Activated T-cell treated with anti-CD3 and anti-CD28 coated beads, Interleukin-2, amount 50 U/mL, for 4 hours (primary cell): ENCODE measurements at regions not wholly inside any gene's neighbourhood (a gene's known extent, or its start where the extent isn't known, plus 50 kb on each side); places are given as distances from the start of the nearest gene placed in this dataset.

Source experiments
- ATAC-seq, 2 donors: fragments of 200-7000 bp; cut with Tn5 transposase; one replicate each; pipeline ENCODE4 v1.10.0; 2021
- DNase-seq: peaks from one replicate; pipeline ENCODE4 v3.0.0-alpha.2; 2020
- H3K27me3 Mint-ChIP-seq: one replicate; pipeline ENCODE4 v1.8.0; 2021; ENCODE audit warnings: low read depth, mixed read lengths
- H3K36me3 Mint-ChIP-seq: one replicate; pipeline ENCODE4 v1.8.0; 2022; ENCODE audit warnings: mixed read lengths; ENCODE audit not compliant: insufficient read depth
- H3K4me1 Mint-ChIP-seq: one replicate; pipeline ENCODE4 v1.8.0; 2021; ENCODE audit warnings: low read depth, mixed read lengths
- H3K4me3 Mint-ChIP-seq: one replicate; pipeline ENCODE4 v1.8.0; 2021; ENCODE audit warnings: mild to moderate bottlenecking, moderate library complexity, mixed read lengths
- H3K9me3 Mint-ChIP-seq: one replicate; pipeline ENCODE4 v1.8.0; 2021; ENCODE audit warnings: mixed read lengths

GRCh38 chr16:85347213-85347591 lies 234.9 kb upstream of the CIBAR2 start:
- ATAC-seq: peak in 1 of 2 donors; percentile 10
- no peaks in the 10 kb centered on the region for H3K4me1 Mint-ChIP-seq
- peaks cover 3% of the 10 kb centered on the region for H3K27me3 Mint-ChIP-seq
- H3K9me3 Mint-ChIP-seq: no peaks in the 10 kb centered on the region
- DNase-seq: no peak
- H3K36me3 Mint-ChIP-seq: no peaks in the 10 kb centered on the region
- H3K4me3 Mint-ChIP-seq: no peak overlapping the region

DNA sequence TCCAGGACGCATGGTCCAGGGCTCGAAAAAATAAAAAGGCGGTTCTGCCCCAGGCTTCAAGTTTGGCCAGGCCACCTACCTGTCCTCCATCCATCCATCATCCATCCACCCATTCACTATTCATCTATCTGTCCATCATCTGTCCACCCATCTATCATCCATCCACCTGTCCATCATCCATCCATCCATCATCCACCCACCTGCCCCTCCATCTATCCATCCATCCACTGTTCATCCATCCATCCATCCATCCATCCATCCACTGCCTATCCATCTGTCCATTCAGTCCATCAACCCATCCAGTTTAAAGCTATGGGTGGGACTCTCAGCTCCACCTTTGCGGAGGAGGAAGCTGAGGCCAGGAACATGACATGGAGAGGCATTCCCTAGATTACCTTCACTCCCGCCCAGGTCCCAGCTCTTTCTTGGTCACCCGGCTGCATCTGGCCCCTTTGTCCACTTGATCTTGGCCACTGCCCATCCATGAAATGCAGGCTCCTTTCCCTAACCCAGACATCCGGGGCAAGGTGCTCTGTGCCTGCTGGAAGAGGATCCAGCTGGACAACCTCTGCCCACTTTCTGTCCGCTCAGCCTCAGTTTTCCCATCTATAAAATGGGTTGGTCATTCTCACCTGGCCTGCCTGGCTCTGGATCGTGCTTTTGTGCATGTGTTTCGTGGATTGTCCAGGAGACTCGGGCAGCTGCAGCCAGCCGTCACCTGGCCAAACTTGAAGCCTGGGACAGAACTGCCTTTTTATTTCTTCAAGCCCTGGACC lies 236.0 kb upstream of the CIBAR2 start:
- Mint-ChIP-seq H3K27me3 (peaks cover 3% of the 10 kb centered on the region), H3K36me3 (no peaks in the 10 kb centered on the region), H3K4me3 (no peak overlapping the region), H3K9me3 (peaks cover 4% of the 10 kb centered on the region), H3K4me1 (no peaks in the 10 kb centered on the region)
- ATAC-seq (no peak), DNase-seq (no peak)

DNA sequence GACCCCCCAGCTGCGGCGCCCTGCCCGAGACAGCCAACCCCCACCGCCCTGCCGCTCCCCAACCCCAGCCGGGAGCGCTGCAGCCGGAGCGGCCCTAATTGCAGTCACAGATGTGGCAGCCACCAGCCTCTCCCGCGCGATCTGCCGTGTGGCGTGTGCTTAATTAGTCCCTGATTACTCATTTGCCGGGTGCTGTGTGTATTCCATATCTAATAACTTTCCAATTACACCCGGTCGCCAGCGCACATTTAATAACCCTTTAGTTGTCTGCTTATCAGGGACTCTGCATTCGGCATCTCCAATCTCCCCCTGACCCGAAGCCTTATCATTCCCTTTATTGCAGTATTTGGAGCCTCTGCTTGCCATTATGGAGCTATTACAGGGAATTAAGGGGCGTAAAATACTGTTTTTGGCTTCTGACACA lies 236.7 kb upstream of the CIBAR2 start:
- H3K36me3 Mint-ChIP-seq: no peaks in the 10 kb centered on the region
- DNase-seq: no peak
- H3K9me3 Mint-ChIP-seq: peaks cover 6% of the 10 kb centered on the region
- H3K27me3 Mint-ChIP-seq: peaks cover under 1% of the 10 kb centered on the region
- no peak for ATAC-seq
- no peaks in the 10 kb centered on the region for H3K4me1 Mint-ChIP-seq
- no peak overlapping the region for H3K4me3 Mint-ChIP-seq

GRCh38 chr16:85349365-85350145 lies 237.3 kb upstream of the CIBAR2 start:
- no peak overlapping the region for H3K4me3 Mint-ChIP-seq
- H3K9me3 Mint-ChIP-seq: peaks cover 6% of the 10 kb centered on the region
- H3K27me3 Mint-ChIP-seq: no peaks in the 10 kb centered on the region
- no peaks in the 10 kb centered on the region for H3K4me1 Mint-ChIP-seq
- no peaks in the 10 kb centered on the region for H3K36me3 Mint-ChIP-seq
- ATAC-seq (no peak), DNase-seq (no peak)

DNA sequence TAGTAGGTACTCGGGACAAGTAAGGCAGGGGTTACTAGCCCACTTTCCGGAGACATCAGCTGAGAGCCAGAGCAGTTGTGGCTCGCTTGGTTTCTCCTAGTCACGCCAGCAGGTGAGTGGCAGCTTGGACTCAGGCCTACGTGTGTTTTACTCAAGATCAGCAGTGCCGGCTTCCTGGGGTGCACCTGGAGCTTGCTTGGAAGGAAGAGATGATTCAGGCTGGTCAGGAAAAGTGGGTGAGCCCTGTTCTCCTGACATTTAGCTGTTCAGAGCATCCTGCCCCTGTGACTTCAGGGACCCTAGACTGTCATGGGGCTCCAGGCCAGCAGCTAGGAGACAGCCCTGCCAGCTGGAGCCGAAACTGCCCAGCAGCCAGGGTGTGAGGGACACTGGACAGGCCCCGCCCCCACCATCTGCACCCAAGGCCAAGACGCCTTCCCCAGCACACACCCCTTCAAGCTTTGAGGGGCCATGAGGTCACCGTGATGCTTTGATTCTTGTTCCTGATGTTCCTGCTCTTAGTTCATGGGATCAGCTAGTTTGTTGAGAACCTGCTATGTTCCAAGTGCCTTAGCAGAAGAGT lies 238.0 kb upstream of the CIBAR2 start:
- Mint-ChIP-seq H3K4me3 (no peak overlapping the region), H3K36me3 (no peaks in the 10 kb centered on the region), H3K4me1 (no peaks in the 10 kb centered on the region), H3K9me3 (peaks cover 6% of the 10 kb centered on the region), H3K27me3 (no peaks in the 10 kb centered on the region)
- DNase-seq (no peak), ATAC-seq (no peak)

- DNase-seq: no peak
These were observed 238.7 kb upstream of the CIBAR2 start for GRCh38 chr16:85350973-85351372.

DNA sequence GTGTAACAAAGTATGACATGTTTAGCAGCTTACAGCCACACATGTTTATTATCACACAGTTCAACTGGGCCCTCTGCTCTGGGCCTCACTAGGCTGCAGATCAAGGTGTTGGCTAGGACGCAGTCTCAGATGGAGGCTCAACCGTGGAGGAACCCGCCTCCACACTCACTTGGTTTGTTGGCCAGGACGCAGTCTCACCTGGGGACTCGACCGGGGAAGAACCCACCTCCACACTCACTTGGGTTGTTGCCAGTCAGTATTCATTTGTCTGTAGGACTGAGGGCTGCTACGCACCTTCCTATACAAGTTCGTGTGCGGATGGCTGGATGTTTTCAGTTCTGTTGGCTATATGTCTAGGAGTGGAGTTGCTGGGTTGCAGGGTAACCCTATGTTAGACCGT lies 240.7 kb upstream of the CIBAR2 start:
- ATAC-seq: no peak
- H3K27me3 Mint-ChIP-seq: no peaks in the 10 kb centered on the region
- no peaks in the 10 kb centered on the region for H3K4me1 Mint-ChIP-seq
- H3K9me3 Mint-ChIP-seq: peaks cover 6% of the 10 kb centered on the region
- H3K4me3 Mint-ChIP-seq: no peak overlapping the region
- H3K36me3 Mint-ChIP-seq: no peaks in the 10 kb centered on the region
- DNase-seq: no peak

More at GRCh38 chr16:85350973-85351372, 238.7 kb upstream of the CIBAR2 start:
- no peaks in the 10 kb centered on the region for H3K36me3 Mint-ChIP-seq
- H3K4me3 Mint-ChIP-seq: no peak overlapping the region
- ATAC-seq: no peak
- H3K4me1 Mint-ChIP-seq: no peaks in the 10 kb centered on the region
- no peaks in the 10 kb centered on the region for H3K27me3 Mint-ChIP-seq
- H3K9me3 Mint-ChIP-seq: peaks cover 6% of the 10 kb centered on the region

DNA sequence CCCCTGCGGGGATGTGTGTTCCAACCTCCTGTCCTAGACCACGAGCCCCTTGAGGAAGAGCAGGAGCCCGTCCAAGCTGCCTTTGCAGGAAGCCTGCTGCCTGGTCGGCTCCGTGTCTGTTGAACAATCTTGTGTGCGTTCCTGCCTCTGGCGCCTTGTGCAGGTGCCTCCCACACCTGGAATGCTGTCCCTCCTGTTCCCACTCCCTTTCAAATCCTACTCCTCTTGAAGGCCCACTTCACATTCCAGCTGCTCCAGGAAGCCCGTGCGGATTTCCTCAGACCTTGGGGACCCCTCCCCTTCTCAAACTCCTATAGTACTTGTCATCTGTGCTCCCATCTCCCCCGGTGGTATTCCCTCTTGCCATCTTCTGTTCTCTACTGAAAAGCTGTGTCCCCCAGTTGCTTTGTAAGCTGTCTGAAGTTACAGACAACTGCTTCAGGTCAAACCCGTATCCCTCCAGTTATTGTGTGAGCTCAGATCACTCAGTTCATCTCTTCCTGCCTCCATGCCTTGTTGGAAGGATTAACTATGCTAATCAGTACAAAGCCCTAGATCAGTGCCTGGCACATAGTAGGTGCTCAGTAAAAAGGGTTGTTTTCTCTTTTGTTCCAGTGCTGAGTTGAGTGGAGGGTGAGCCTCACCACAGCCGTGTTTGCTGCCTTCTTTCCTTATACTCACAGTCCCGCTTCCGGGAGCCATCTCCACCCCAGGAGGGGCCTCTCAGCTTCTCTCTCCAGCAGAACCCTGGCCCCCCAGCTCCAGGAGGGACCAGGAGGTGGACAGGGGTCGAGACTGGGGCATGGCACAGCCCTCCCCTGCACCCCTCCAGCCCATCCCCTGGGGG lies 241.8 kb upstream of the CIBAR2 start:
- peaks cover 5% of the 10 kb centered on the region for H3K27me3 Mint-ChIP-seq
- DNase-seq (no peak), ATAC-seq (no peak)
- no peaks in the 10 kb centered on the region for H3K4me1 Mint-ChIP-seq
- peaks cover 6% of the 10 kb centered on the region for H3K9me3 Mint-ChIP-seq
- no peak overlapping the region for H3K4me3 Mint-ChIP-seq
- H3K36me3 Mint-ChIP-seq: no peaks in the 10 kb centered on the region

DNA sequence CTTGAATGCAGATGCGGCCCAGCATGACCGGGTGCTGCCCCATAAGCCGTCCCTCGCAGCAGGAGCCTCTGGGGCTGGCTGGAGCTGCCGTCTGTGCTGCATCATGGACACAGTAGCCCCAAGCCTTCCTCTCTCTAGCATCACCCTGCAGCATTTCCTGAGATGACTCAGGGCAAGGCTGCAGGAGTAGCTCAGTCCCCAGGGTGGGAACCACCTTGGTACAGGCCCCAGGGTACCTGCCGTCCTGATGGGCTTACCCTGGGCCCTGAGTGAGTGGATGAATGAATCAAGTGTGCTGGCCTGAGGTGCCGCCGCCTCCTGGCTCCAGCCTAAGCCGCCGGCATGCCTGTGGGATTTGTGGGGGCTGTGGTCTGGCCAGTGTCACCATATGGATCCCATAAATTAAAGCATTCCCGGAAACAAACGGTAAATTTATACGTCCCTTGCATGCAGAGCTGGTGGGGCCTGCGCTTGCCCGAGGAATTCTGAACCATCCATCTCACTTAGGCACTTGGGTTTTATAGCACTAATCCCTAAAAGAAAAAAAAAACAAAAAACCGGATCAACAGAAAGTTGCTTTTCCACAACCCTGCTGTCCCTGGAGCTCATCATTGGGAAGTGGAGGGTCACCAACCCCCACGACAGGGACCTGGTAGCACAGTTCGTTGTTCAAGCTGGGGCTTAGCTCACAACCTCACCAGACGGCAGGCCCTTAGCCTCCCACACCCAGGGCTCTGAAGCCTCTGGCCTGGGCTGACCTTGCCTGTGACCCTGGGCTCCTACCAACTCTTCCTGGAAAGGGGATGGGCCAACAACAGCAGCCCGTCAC lies 242.6 kb upstream of the CIBAR2 start:
- Mint-ChIP-seq H3K9me3 (peaks cover 6% of the 10 kb centered on the region), H3K27me3 (peaks cover 5% of the 10 kb centered on the region), H3K4me3 (no peak overlapping the region), H3K36me3 (no peaks in the 10 kb centered on the region), H3K4me1 (no peaks in the 10 kb centered on the region)
- DNase-seq: no peak
- no peak for ATAC-seq

DNA sequence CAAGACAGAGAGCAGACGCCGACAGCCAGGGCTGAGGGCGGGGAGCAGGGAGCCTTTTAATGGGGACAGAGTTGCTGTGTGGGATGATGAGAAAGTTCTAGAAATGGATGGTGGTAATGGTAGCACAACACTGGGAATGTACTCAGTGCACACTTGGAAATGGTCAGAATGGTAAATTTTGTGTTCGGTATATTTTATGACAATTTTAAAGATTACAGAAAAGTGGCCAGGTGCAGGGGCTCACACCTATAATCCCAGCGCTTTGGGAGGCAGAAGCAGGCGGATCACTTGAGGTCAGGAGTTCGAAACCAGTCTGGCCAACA lies 243.2 kb upstream of the CIBAR2 start:
- Mint-ChIP-seq H3K27me3 (peaks cover 5% of the 10 kb centered on the region), H3K4me1 (no peaks in the 10 kb centered on the region), H3K4me3 (no peak overlapping the region), H3K9me3 (peaks cover 6% of the 10 kb centered on the region), H3K36me3 (no peaks in the 10 kb centered on the region)
- DNase-seq: no peak
- no peak for ATAC-seq

- DNase-seq (no peak), ATAC-seq (no peak)
- no peaks in the 10 kb centered on the region for H3K36me3 Mint-ChIP-seq
- H3K9me3 Mint-ChIP-seq: peaks cover 6% of the 10 kb centered on the region
- H3K4me3 Mint-ChIP-seq: no peak overlapping the region
- H3K27me3 Mint-ChIP-seq: peaks cover 10% of the 10 kb centered on the region
- H3K4me1 Mint-ChIP-seq: no peaks in the 10 kb centered on the region
These were observed 243.9 kb upstream of the CIBAR2 start for GRCh38 chr16:85356157-85356556.

DNA sequence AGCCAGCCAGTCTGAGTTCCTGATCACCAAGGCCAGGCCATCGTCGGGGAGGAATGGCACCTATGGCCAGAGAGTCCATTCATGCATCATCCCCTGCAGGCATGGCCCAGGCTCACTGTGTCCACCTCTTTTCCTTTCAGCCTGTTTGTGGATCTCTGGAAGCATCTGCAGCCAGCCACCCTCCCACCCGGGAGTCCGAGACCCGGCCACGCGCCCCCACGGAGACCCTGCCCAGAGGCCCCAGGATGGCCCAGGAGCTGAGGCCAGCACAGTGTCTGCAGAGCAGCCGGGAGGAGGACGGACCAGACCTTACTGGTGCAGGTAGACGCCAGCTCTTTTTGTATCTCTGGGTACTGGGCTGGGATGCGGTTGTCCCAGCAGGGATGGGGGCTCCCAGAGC lies 245.1 kb upstream of the CIBAR2 start:
- Mint-ChIP-seq H3K4me1 (no peaks in the 10 kb centered on the region), H3K27me3 (peaks cover 12% of the 10 kb centered on the region), H3K36me3 (no peaks in the 10 kb centered on the region), H3K4me3 (no peak overlapping the region), H3K9me3 (peaks cover 6% of the 10 kb centered on the region)
- DNase-seq (no peak), ATAC-seq (no peak)

DNA sequence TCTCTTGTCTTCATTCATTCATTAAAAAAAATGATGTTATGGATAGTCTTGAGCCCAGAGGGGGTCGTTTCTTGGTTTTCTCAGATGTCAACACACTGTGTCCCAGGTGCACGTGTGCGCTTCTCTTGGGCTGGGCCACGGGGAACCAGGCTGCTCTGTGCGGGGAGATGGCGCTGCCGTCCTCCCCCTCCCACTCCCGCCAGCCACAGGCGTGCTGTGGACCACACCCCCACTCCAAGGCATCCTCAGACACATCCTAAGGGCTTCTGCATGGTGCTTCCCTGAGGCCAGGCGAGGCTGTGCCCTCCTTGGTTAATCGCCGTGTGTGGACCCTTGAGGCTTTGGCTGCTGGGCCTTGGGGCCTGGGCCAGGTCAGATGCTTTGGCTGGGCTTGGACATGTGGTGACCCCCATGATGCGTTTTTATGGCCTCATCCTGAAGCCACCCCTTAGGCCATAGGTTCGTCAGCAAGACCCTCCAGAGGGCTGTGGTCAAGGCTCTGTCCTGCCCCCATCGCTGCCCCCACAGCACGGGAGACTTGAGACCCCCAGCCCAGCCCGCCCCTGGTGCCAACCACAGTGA lies 245.7 kb upstream of the CIBAR2 start:
- no peaks in the 10 kb centered on the region for H3K4me1 Mint-ChIP-seq
- peaks cover 12% of the 10 kb centered on the region for H3K27me3 Mint-ChIP-seq
- H3K4me3 Mint-ChIP-seq: no peak overlapping the region
- H3K36me3 Mint-ChIP-seq: no peaks in the 10 kb centered on the region
- H3K9me3 Mint-ChIP-seq: peaks cover 4% of the 10 kb centered on the region
- no peak for DNase-seq
- ATAC-seq: no peak
